ENCODE measurements at regions not wholly inside any gene's neighbourhood (a gene's known extent, or its start where the extent isn't known, plus 50 kb on each side); places are given as distances from the start of the nearest gene placed in this dataset.
"Not testable (repeated sequence)": the region's sequence is repeated elsewhere in the genome, so short reads cannot be mapped to it uniquely, and the experiment has no call there.

DNA sequence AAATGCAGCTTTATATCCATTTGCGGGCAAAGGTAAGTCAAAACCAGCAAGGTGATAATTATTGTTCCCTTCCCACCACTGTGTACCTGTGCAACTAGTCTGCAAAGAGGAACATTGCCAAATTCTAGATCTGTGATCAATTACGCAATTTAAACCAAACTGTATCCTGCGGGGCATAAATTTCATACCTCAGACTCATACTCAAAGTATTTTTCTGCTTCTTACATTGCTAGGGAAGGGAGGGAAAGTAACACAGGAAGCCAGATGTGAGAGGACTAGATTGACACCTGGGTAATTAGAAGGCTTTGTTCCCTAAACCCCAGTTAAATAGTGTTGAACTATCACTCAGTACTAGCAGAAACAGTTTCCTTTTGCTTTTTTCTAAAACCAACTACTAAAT lies 240.2 kb upstream of the ZNF608 start:
- peak; percentile 26 to 59 for DNase-seq (ENCODE audit: low read depth in 1 of 2, low spot score in 1 of 2)
- no peak for TF ChIP-seq JUND (IDR thresholded peaks at IDR 0.05; ENCODE audit: low read depth)
- in situ Hi-C loops (cut with HindIII; ENCODE audit: low pct_unique_long_range_greater_than_20kb, low sequenced_read_pairs), result no loop called here

DNA sequence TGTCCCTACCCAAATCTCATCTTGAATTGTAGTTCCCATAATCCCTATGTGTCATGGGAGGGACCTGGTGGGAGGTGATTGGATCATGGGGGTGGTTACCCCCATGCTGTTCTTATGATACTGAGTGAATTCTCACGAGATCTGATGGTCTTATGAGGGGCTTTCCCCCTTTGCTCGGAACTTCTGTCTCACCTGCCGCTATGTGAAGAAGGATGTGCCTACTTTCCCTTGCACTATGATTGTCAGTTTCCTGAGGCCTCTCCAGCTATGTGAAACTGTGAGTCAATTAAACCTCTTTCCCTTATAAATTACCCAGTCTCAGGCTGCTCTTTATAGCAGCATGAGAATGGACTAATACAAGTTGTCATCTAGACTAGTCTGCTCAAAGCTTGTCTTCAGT lies 241.3 kb upstream of the ZNF608 start:
- in situ Hi-C loops (cut with HindIII; ENCODE audit: low pct_unique_long_range_greater_than_20kb, low sequenced_read_pairs); DNase-seq (ENCODE audit: low read depth in 1 of 2, low spot score in 1 of 2): not testable (repeated sequence)

DNA sequence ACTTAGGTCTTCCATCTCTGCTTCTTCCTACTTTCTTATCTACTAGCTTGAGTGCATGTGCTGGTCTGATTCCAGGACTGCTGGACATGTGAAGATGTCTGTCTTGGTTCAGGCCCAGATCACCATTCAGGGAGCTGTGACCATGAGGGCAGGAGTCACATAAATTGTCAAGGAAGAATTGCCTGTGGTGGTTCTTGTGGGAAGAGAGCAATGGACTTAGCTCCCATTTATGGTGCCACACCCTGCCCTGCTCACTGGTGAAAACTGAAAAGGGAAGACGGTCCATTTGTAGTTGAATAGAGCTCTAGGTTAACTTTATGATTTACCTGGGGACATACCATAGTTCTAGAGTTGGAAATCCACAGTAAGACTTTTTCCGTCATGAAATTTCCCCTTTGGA lies 244.3 kb upstream of the ZNF608 start:
- no peak for TF ChIP-seq JUND (IDR thresholded peaks at IDR 0.05; ENCODE audit: low read depth)
- DNase-seq (ENCODE audit: low read depth in 1 of 2, low spot score in 1 of 2), result no peak
- in situ Hi-C loops (cut with HindIII; ENCODE audit: low pct_unique_long_range_greater_than_20kb, low sequenced_read_pairs), result no loop called here

DNA sequence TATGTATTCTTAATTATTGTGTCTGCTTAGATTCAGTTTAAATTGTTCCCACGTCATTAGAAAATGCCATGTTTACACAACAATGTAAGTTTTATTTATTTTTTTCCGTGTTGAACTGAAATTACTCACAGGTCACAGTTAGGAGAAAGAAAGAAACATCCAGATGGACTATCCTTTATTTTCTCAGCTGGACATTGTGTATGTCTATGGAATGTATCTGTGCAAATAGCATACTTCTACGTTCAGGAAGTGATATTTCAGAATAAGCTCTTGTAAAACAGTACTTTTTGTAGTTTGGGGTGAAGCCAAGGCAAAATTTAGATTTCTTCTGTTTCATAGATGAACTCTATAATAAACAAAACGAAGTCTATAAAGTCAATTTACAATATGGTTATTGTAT lies 249.0 kb upstream of the ZNF608 start:
- no peak for TF ChIP-seq JUND (IDR thresholded peaks at IDR 0.05; ENCODE audit: low read depth)
- in situ Hi-C loops (cut with HindIII; ENCODE audit: low pct_unique_long_range_greater_than_20kb, low sequenced_read_pairs), result no loop called here

DNA sequence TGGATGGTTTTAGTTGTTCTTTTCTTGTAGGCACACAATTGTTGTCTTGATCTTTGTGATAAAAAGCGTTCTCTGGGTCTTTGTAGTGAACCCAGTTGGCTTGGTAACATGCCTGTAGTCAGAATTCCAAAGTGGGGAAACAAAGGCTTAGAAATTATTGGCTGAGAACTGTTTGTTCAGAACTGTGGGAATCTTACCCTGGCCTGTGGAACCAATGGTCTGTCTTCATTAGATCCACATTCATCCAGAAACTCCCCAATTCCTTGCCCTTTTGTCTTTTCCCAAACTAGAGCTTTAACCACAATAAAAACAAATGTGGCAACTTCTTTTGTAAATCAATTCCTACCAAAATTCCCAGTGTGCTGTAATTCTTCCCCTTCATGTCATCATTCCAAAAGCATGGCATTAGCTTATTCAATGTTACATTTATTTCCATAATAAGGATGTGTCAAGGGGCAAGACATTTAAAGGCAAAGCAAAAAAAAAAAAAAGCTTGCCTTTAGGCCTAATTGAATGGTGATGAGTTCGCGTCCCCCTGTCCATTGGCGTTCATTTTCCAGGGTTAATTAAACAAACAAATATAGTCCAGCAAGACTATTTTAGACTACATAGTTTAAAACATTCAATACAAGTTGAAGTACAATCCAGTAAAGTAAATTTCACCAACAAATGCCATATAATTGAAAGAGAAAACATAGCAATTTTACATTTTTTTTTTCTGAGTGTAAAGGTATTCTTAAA lies 249.8 kb upstream of the ZNF608 start:
- TF ChIP-seq JUND (IDR thresholded peaks at IDR 0.05; ENCODE audit: low read depth), result no peak
- peak in 1 of 2 experiments; percentile 50 for DNase-seq (ENCODE audit: low read depth in 1 of 2, low spot score in 1 of 2)
- in situ Hi-C loops (cut with HindIII; ENCODE audit: low pct_unique_long_range_greater_than_20kb, low sequenced_read_pairs), result no loop called here

More for the DNA sequence above, 249.0 kb upstream of the ZNF608 start:
- peak in 1 of 2 experiments; percentile 57 for DNase-seq (ENCODE audit: low read depth in 1 of 2, low spot score in 1 of 2)

DNA sequence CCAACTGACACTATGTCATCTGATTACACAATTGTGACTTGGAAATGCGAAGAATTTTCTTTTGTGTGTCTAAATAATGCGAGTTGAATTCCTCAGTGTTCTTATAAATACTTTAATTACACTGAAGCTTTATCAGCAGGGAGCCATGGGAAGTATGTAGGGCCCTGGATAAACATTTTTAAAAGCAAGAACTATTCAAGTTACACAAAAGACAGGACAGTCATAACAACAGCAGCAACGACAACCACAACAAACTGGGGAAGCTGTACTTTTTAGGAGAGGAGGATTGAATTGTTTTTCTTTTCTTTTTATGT lies 250.3 kb upstream of the ZNF608 start:
- in situ Hi-C loops (cut with HindIII; ENCODE audit: low pct_unique_long_range_greater_than_20kb, low sequenced_read_pairs), result no loop called here
- TF ChIP-seq JUND (IDR thresholded peaks at IDR 0.05; ENCODE audit: low read depth), result no peak
- DNase-seq (ENCODE audit: low read depth in 1 of 2, low spot score in 1 of 2), result peak in 1 of 2 experiments; percentile 70

DNA sequence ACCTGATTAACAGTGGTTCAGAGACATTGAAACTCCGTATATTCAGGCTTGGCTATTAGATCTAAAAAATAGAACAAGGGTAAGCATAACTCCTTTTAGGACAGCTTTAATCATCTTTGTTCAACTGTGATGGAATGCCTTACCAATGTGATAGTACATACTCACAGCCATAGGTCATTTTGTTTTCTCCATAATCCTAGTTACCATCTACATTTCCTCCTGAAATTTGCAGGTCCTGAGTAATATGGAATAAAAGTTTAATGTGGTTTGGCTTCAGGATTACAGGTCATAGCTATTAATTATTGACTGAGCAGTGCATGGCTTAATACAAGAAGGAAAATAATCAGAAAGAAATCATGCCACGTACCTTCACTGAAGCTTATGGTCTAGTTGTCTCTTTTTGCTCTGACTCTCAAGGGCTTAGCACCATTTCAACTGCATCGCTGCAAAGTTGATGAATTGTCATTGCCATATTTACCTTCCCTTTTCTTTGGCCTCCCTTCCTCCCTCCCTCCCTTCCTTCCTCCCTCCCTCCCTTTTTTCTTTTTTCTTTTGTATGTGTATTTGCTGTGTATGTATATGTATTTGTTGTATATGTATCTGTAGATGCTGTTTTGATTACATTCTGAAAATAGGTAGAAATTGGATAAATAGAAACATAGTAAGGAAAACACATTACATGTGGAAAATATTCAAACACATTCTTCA lies 250.9 kb upstream of the ZNF608 start:
- no peak for DNase-seq (ENCODE audit: low read depth in 1 of 2, low spot score in 1 of 2)
- TF ChIP-seq JUND (IDR thresholded peaks at IDR 0.05; ENCODE audit: low read depth), result no peak
- in situ Hi-C loops (cut with HindIII; ENCODE audit: low pct_unique_long_range_greater_than_20kb, low sequenced_read_pairs), result no loop called here

DNA sequence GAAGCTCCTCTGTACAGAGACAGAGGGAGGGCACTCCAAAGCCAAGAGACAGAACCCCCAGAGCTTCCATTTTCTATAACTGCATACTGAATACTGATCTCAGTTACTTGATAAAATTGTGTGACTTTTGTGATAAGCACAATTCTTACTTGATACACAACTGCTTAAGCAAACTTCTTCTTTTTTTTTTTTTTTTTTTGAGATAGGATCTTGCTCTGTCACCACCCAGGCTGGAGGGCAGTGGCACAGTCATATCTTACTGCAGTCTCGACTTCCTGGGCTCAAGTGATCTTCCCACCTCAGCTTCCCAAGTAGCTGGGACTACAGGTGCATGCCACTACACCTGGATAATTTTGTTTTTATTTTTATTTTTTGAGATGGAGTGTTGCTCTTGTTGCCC lies 252.1 kb upstream of the ZNF608 start:
- no peak for TF ChIP-seq JUND (IDR thresholded peaks at IDR 0.05; ENCODE audit: low read depth)
- in situ Hi-C loops (cut with HindIII; ENCODE audit: low pct_unique_long_range_greater_than_20kb, low sequenced_read_pairs), result no loop called here
- DNase-seq (ENCODE audit: low read depth in 1 of 2, low spot score in 1 of 2), result no peak

DNA sequence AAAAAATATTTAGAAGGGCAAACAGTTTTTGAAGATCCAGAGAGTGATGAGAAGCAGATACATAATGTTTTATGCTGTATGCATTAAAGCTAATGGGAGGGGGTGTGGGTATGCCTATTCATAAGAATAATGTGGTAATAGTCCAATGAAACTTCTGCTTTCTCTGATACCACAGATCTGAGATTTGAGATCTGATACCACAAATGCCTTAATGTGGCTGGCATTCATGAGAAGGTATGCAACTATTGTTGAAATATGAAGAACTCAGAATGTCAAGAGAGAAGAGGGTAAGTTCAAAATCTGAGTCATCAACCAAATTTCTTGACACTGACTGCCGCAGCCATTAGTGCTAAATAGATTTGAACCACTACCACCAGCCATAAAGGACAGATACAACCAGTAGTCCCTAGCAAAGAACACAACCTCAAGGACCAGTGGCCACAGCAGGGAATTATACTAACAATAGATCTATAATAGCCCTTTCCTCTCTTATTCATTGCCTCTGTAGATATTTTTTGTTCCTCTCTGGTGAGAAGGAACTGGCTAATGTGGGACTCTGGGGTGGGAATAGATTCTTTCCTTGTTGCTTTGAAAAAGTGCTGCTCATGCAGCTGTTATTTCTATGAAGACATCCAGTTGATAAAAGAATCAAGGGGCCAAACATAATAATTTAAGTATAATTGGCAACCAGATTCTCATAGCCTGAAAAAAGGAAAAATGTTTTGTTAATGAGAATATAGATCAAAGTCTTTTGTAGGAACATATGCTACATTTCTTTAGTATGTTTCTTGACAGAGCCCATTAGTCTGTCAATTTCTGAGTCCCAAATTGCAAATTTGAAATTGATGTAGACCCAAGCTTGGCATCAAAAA lies 256.5 kb upstream of the ZNF608 start:
- in situ Hi-C loops (cut with HindIII; ENCODE audit: low pct_unique_long_range_greater_than_20kb, low sequenced_read_pairs), result no loop called here
- no peak for DNase-seq (ENCODE audit: low read depth in 1 of 2, low spot score in 1 of 2)
- no peak for TF ChIP-seq JUND (IDR thresholded peaks at IDR 0.05; ENCODE audit: low read depth)

DNA sequence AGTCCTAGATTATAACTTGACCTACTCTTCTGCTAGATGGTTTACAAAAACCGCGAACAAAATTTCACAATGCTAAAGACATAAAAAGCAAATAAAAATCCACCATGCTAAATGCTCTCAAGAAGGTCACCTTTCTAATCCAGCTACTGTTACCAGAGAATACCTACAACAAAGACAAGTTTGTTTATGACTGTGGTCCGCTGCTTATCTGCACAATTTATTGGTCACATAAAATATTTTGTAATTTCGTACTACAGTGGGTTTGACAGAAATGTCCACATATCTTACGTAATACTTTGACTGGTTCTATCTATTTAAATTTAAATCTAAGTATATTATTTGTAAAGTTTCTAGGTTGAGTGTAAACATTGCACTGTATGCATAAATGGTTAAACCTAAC lies 257.6 kb upstream of the ZNF608 start:
- no peak for DNase-seq (ENCODE audit: low read depth in 1 of 2, low spot score in 1 of 2)
- TF ChIP-seq JUND (IDR thresholded peaks at IDR 0.05; ENCODE audit: low read depth), result no peak
- in situ Hi-C loops (cut with HindIII; ENCODE audit: low pct_unique_long_range_greater_than_20kb, low sequenced_read_pairs), result no loop called here

DNA sequence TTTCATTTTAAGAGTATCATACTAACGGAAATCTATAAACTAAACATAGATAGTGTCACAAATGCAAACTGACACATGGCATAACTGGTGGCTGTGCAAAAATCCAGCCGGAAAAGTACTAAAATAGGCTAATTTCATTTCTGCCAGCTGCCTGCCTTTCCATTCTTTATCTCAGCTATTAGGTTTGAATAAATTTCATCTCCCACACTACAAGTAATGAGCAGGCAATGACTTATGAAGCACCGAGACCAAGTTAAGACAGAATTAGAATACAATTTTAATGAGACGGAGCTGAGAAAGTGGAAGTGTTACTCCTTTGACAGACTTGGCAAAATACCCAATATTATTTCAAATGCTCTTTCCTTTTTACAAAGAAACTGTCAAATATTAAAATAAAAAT lies 258.8 kb upstream of the ZNF608 start:
- DNase-seq (ENCODE audit: low read depth in 1 of 2, low spot score in 1 of 2), result no peak
- in situ Hi-C loops (cut with HindIII; ENCODE audit: low pct_unique_long_range_greater_than_20kb, low sequenced_read_pairs), result no loop called here
- TF ChIP-seq JUND (IDR thresholded peaks at IDR 0.05; ENCODE audit: low read depth), result no peak

DNA sequence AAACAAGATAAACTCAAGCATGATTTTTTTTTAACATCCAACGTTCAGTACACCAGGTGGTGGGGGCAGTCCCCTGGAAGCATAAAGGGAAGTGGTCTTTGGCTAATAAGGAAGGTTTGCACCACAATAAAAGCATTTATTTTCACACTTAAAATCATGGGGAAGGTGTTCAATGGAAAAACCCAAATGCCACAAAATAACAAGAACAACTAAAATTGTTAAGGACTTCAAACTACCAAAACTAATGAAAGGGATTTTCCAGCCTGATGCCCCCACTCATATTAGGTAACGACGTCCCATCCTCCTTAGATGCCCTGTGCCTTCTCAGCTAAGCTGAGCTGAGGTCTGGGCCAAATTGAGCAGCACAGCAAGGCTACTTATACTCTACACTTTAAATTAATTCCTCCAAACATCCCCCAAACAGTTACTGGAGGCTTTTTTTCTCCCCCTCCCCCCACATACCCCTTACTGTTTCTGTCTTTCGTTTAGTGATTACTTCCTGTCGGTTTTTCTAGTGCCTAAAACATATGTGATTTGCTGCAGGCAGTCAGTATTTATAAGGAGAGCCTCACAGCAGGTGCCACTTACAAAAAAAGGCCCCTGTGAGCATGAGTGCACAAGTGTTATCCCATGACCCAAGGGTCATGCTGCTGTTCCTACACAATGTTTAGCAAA lies 259.7 kb upstream of the ZNF608 start:
- in situ Hi-C loops (cut with HindIII; ENCODE audit: low pct_unique_long_range_greater_than_20kb, low sequenced_read_pairs), result no loop called here
- no peak for DNase-seq (ENCODE audit: low read depth in 1 of 2, low spot score in 1 of 2)
- no peak for TF ChIP-seq JUND (IDR thresholded peaks at IDR 0.05; ENCODE audit: low read depth)
